Neural crest cell (in vitro differentiated cells): ENCODE measurements at regions not wholly inside any gene's neighbourhood (a gene's known extent, or its start where the extent isn't known, plus 50 kb on each side); places are given as distances from the start of the nearest gene placed in this dataset.

Experiments
- DNase-seq: peaks from one replicate; pipeline ENCODE4 v3.0.0; 2021; ENCODE audit warnings: low read depth, mixed read lengths, low spot score
- H3K27ac Mint-ChIP-seq: one replicate; pipeline ENCODE4 v1.8.0; 2021; ENCODE audit warnings: mild to moderate bottlenecking, mixed read lengths; ENCODE audit not compliant: unreplicated experiment
- H3K27me3 Mint-ChIP-seq: 2 replicates; pipeline ENCODE4 v1.8.0; 2021; ENCODE audit warnings: low read depth, mild to moderate bottlenecking, mixed read lengths
- H3K36me3 Mint-ChIP-seq: 2 replicates; pipeline ENCODE4 v1.8.0; 2021; ENCODE audit warnings: low read depth, mild to moderate bottlenecking, mixed read lengths
- H3K4me1 Mint-ChIP-seq: 2 replicates; pipeline ENCODE4 v1.8.0; 2021; ENCODE audit warnings: mixed read lengths
- H3K4me3 Mint-ChIP-seq: one replicate; pipeline ENCODE4 v1.8.0; 2021; ENCODE audit warnings: mild to moderate bottlenecking, mixed read lengths
- H3K9me3 Mint-ChIP-seq: 2 replicates; pipeline ENCODE4 v1.8.0; 2021; ENCODE audit warnings: mixed read lengths
- TF ChIP-seq, protein P1 (sequence below): fragments of 200-600 bp; sonication (generic); conservative IDR thresholded peaks from 2 replicates; pipeline ENCODE4 v1.5.0; 2021; ENCODE audit warnings: antibody characterized with exemption, mild to moderate bottlenecking

- peaks cover 6% of the 10 kb centered on the region for H3K27me3 Mint-ChIP-seq
- no peaks in the 10 kb centered on the region for H3K36me3 Mint-ChIP-seq
- no peak for DNase-seq
- no peak overlapping the region for H3K4me3 Mint-ChIP-seq
- H3K4me1 Mint-ChIP-seq = no peaks in the 10 kb centered on the region
- TF ChIP-seq, protein P1, sequence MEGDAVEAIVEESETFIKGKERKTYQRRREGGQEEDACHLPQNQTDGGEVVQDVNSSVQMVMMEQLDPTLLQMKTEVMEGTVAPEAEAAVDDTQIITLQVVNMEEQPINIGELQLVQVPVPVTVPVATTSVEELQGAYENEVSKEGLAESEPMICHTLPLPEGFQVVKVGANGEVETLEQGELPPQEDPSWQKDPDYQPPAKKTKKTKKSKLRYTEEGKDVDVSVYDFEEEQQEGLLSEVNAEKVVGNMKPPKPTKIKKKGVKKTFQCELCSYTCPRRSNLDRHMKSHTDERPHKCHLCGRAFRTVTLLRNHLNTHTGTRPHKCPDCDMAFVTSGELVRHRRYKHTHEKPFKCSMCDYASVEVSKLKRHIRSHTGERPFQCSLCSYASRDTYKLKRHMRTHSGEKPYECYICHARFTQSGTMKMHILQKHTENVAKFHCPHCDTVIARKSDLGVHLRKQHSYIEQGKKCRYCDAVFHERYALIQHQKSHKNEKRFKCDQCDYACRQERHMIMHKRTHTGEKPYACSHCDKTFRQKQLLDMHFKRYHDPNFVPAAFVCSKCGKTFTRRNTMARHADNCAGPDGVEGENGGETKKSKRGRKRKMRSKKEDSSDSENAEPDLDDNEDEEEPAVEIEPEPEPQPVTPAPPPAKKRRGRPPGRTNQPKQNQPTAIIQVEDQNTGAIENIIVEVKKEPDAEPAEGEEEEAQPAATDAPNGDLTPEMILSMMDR = no peak
- H3K27ac Mint-ChIP-seq = no peak overlapping the region
- peaks cover 10% of the 10 kb centered on the region for H3K9me3 Mint-ChIP-seq
Measured at GRCh38 chr20:19078448-19079373, 133.7 kb upstream of the SLC24A3 start.

DNA sequence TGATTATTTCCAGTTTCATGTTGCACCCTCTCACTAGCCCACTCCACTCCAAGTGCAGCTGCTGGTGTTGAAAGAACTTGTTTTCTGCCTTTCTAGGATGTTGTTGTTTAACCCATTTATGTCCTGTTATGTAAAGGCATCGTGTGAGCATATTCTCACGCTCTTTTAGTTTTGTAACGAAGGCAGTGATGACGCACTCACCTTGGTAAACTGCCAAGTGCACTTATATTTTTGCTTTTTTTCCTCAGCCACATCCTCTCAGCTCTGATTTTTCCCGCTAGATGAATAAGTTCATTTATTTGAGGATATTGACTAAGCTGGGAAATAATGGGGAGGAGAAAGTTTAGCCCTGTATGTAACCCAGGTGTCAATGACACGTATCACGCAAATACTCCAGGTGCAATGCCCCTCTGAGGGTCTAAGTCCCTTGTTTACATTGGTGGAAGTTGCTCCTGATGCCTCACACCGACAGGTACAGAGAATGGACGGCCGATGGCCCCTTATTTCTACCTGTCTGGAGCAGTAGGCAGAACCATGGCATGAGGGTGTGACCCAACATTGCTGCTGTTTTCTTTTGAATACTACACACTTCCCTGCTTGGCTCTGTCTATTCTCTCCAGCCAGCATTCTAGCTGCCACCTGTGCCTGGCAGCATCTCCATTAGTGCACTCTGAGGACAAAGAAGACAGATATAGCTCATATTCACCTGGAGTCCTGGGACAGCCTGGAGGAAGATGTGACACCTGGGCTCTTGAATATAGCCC is 132.7 kb upstream of the SLC24A3 start:
- peaks cover 10% of the 10 kb centered on the region for H3K9me3 Mint-ChIP-seq
- TF ChIP-seq, protein P1 = no peak
- H3K4me3 Mint-ChIP-seq = no peak overlapping the region
- no peaks in the 10 kb centered on the region for H3K36me3 Mint-ChIP-seq
- DNase-seq = no peak
- H3K27ac Mint-ChIP-seq = no peak overlapping the region
- peaks cover 5% of the 10 kb centered on the region for H3K27me3 Mint-ChIP-seq
- H3K4me1 Mint-ChIP-seq = no peaks in the 10 kb centered on the region

- Mint-ChIP-seq H3K27ac (no peak overlapping the region), H3K27me3 (peaks cover 7% of the 10 kb centered on the region), H3K9me3 (peaks cover 12% of the 10 kb centered on the region), H3K4me1 (no peaks in the 10 kb centered on the region), H3K36me3 (no peaks in the 10 kb centered on the region), H3K4me3 (no peak overlapping the region)
- TF ChIP-seq, protein P1 = no peak
- no peak for DNase-seq
Measured at GRCh38 chr20:19081937-19082336, 130.5 kb upstream of the SLC24A3 start.

DNA sequence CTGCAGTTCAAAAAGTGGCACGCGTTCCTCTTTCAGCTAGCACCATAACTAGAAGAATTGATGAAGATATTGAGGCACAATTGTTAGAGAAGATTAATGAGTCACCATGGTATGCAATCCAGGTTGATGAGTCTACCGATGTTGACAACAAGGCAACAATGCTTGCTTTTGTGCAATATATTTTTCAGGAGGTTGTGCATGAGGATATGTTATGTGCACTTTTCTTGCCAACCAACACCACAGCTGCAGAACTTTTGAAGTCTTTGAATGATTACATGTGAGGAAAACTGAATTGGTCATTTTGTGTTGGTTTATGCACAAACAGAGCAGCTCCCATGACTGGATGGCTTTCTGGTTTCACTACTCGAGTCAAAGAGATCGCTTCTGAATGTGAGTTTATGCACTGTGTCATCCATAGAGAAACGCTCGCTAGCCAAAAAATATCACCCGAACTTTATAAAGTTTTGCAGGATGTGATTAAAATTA is 129.3 kb upstream of the SLC24A3 start:
- Mint-ChIP-seq H3K27ac (no peak overlapping the region), H3K27me3 (peaks cover 4% of the 10 kb centered on the region), H3K9me3 (peaks cover 12% of the 10 kb centered on the region)

GRCh38 chr20:19090332-19090731 is 122.1 kb upstream of the SLC24A3 start:
- Mint-ChIP-seq H3K9me3 (peaks cover 2% of the 10 kb centered on the region), H3K4me3 (no peak overlapping the region), H3K27me3 (peaks cover 14% of the 10 kb centered on the region), H3K27ac (no peak overlapping the region), H3K36me3 (no peaks in the 10 kb centered on the region), H3K4me1 (no peaks in the 10 kb centered on the region)
- TF ChIP-seq, protein P1 = no peak
- no peak for DNase-seq

More for the DNA sequence above, 129.3 kb upstream of the SLC24A3 start:
- Mint-ChIP-seq H3K36me3 (no peaks in the 10 kb centered on the region), H3K4me1 (no peaks in the 10 kb centered on the region), H3K4me3 (no peak overlapping the region)
- no peak for DNase-seq
- TF ChIP-seq, protein P1 = no peak
